ENCODE measurements at regions not wholly inside any gene's neighbourhood (a gene's known extent, or its start where the extent isn't known, plus 50 kb on each side); places are given as distances from the start of the nearest gene placed in this dataset.

- TF ChIP-seq POLR2A (IDR thresholded peaks at IDR 0.05): no peak
- TF ChIP-seq CTCF (IDR thresholded peaks at IDR 0.05): no peak
- no peak for TF ChIP-seq EP300 (IDR thresholded peaks at IDR 0.05)
These were observed 190.8 kb downstream of the GLRX3 start for GRCh38 chr10:130326954-130327353.
